Testis (tissue), 2 donors: ENCODE measurements at regions not wholly inside any gene's neighbourhood (a gene's known extent, or its start where the extent isn't known, plus 50 kb on each side); places are given as distances from the start of the nearest gene placed in this dataset.

Source experiments
- POLR2A ChIP-seq: fragments of 450-650 bp; IDR thresholded peaks from one replicate; pipeline ENCODE4 v1.6.1; 2017; ENCODE audit warnings: antibody characterized with exemption, mild to moderate bottlenecking, moderate library complexity
- TF ChIP-seq, protein P1 (sequence below), 3 experiments: fragments of 450-650 bp in 2 of 3; fragments of 200-600 bp in 1 of 3; sonication (generic) in 1 of 3; IDR thresholded peaks; one replicate each; pipeline ENCODE4 v1.5.1; 2016 to 2019; ENCODE audit warnings: antibody characterized with exemption in 3 of 3, mild to moderate bottlenecking in 2 of 3, moderate library complexity in 1 of 3

DNA sequence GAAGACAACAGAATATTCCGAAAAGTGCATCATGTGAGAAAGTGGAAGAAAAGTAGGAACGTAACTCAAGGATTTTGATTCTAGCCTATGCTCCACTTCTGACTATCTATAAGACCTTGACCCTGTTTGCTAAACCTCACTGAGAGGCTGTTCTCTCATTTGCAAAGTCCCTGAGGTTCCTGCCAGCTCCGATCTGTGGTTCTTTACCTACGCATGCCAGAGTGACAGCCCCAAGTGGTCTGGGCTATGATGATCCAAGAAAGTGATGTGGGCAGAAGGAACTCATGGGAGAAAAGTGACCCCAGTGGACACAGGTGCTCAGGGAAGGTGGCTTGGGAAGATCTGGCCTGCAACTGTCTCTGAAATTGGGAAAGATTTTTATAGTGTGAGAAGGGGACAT is 301.1 kb upstream of the CDH11 start:
- no peak for TF ChIP-seq POLR2A
- TF ChIP-seq, protein P1, sequence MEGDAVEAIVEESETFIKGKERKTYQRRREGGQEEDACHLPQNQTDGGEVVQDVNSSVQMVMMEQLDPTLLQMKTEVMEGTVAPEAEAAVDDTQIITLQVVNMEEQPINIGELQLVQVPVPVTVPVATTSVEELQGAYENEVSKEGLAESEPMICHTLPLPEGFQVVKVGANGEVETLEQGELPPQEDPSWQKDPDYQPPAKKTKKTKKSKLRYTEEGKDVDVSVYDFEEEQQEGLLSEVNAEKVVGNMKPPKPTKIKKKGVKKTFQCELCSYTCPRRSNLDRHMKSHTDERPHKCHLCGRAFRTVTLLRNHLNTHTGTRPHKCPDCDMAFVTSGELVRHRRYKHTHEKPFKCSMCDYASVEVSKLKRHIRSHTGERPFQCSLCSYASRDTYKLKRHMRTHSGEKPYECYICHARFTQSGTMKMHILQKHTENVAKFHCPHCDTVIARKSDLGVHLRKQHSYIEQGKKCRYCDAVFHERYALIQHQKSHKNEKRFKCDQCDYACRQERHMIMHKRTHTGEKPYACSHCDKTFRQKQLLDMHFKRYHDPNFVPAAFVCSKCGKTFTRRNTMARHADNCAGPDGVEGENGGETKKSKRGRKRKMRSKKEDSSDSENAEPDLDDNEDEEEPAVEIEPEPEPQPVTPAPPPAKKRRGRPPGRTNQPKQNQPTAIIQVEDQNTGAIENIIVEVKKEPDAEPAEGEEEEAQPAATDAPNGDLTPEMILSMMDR (IDR thresholded peaks at IDR 0.05), result no peak
